Uterus (tissue), 3 donors: ENCODE measurements at regions not wholly inside any gene's neighbourhood (a gene's known extent, or its start where the extent isn't known, plus 50 kb on each side); places are given as distances from the start of the nearest gene placed in this dataset.

Experiments used
- DNase-seq, 2 donors: peaks; one replicate each; pipeline ENCODE4 v3.0.0-alpha.2; 2019 to 2020
- H3K27ac ChIP-seq, 2 donors: fragments of 200-600 bp; sonication (generic); 1 replicate in 1 of 2; 2 replicates in 1 of 2; pipeline ENCODE4 v1.5.1; 2016 to 2018
- H3K27me3 ChIP-seq, 2 donors: fragments of 200-600 bp; sonication (generic); one replicate each; pipeline ENCODE4 v1.5.1; 2018 to 2019; ENCODE audit warnings: control low read depth in 1 of 2
- H3K36me3 ChIP-seq, 2 donors: fragments of 200-600 bp; sonication (generic); one replicate each; pipeline ENCODE4 v1.5.1; 2019; ENCODE audit warnings: control low read depth in 1 of 2
- H3K4me1 ChIP-seq, 2 donors: fragments of 200-600 bp; sonication (generic); one replicate each; pipeline ENCODE4 v1.5.1; 2018 to 2019; ENCODE audit warnings: control low read depth in 1 of 2
- H3K4me3 ChIP-seq, 2 donors: fragments of 200-600 bp; sonication (generic); 1 replicate in 1 of 2; 2 replicates in 1 of 2; pipeline ENCODE4 v1.5.1; 2018 to 2019; ENCODE audit warnings: mild to moderate bottlenecking in 1 of 2
- H3K9me3 ChIP-seq, 2 donors: fragments of 200-600 bp; sonication (generic); one replicate each; pipeline ENCODE4 v1.5.1; 2019; ENCODE audit warnings: control low read depth in 1 of 2
- POLR2A ChIP-seq, 2 donors: fragments of 450-650 bp; IDR thresholded peaks; one replicate each; pipeline ENCODE4 v1.6.1; 2016; ENCODE audit warnings: antibody characterized with exemption in 2 of 2, mild to moderate bottlenecking in 1 of 2, moderate library complexity in 1 of 2
- intact Hi-C: fragments of 100-400 bp; cut with DNase I; formaldehyde crosslinking; loops from one replicate; pipeline ENCODE4 v1.15.1; 2023; ENCODE audit warnings: low total_unique reads
- TF ChIP-seq, protein P1 (sequence below), 4 experiments: fragments of 200-600 bp in 2 of 4; fragments of 450-650 bp in 2 of 4; sonication (generic) in 2 of 4; IDR thresholded peaks; one replicate each; pipeline ENCODE4 v1.5.1; 2016 to 2019; ENCODE audit warnings: antibody characterized with exemption in 4 of 4, mild to moderate bottlenecking in 2 of 4, moderate library complexity in 1 of 4
- donor health status: DM: yes; HTN: yes; CAD: no.

- Histone ChIP-seq H3K27me3 (no peaks in the 10 kb centered on the region), H3K36me3 (no peaks in the 10 kb centered on the region), H3K27ac (no peak overlapping the region), H3K9me3 (no peaks in the 10 kb centered on the region), H3K4me3 (no peak overlapping the region), H3K4me1 (no peaks in the 10 kb centered on the region)
- intact Hi-C loops, result no loop called here
- DNase-seq, result no peak
- TF ChIP-seq, protein P1, sequence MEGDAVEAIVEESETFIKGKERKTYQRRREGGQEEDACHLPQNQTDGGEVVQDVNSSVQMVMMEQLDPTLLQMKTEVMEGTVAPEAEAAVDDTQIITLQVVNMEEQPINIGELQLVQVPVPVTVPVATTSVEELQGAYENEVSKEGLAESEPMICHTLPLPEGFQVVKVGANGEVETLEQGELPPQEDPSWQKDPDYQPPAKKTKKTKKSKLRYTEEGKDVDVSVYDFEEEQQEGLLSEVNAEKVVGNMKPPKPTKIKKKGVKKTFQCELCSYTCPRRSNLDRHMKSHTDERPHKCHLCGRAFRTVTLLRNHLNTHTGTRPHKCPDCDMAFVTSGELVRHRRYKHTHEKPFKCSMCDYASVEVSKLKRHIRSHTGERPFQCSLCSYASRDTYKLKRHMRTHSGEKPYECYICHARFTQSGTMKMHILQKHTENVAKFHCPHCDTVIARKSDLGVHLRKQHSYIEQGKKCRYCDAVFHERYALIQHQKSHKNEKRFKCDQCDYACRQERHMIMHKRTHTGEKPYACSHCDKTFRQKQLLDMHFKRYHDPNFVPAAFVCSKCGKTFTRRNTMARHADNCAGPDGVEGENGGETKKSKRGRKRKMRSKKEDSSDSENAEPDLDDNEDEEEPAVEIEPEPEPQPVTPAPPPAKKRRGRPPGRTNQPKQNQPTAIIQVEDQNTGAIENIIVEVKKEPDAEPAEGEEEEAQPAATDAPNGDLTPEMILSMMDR (IDR thresholded peaks at IDR 0.05), result no peak
- no peak for TF ChIP-seq POLR2A (IDR thresholded peaks at IDR 0.05)
Measured at GRCh38 chr4:55753856-55754255, 65.7 kb upstream of the EXOC1L start.

DNA sequence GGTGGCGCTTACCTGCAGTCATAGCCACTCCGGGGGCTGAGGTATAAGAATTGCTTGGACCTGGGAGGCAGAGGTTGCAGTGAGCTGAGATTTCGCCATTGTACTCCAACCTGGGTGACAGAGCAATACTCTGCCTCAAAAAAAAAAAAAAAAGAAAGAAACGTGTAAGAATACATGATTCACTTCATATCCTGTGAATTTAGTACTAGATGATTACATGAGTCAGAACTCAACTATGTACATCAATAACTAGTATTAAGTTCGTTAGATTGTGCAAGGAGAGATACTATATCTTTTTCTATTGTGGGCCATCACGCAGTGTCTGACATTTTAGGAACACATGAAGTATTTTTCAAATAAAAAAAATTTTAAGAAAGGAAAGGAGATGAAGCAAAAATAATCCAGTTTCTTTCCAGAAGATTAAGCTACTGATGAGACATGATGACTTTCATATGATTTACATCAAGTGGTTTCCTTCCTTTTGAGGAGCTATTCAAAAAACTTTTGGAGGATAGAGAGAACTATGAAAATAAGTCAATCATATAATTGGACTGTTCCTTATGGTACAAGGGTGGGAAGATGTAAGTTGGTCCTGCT, 64.7 kb upstream of the EXOC1L start:
- TF ChIP-seq, protein P1 (IDR thresholded peaks at IDR 0.05), result no peak
- no peak for TF ChIP-seq POLR2A (IDR thresholded peaks at IDR 0.05)
- Histone ChIP-seq H3K4me3 (no peak overlapping the region), H3K27ac (no peak overlapping the region), H3K27me3 (no peaks in the 10 kb centered on the region), H3K9me3 (no peaks in the 10 kb centered on the region), H3K36me3 (no peaks in the 10 kb centered on the region), H3K4me1 (no peaks in the 10 kb centered on the region)
- DNase-seq, result no peak
- intact Hi-C loops, result no loop called here

DNA sequence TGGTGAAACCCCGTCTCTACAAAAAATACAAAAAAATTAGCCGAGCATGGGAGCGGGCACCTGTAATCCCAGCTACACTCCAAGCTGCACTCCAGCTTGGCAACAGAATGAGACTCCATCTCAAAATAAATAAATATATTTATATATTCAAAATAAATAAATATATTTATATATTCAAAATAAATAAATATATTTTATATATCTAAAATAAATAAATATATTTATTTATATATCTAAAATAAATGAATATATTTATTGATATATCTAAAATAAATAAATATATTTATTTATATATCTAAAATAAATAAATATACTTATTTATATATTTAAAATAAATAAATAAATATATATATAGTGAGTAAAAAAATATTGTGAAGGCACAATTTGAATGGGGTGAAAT, 63.4 kb upstream of the EXOC1L start:
- no peaks in the 10 kb centered on the region for H3K9me3 ChIP-seq
- no peaks in the 10 kb centered on the region for H3K36me3 ChIP-seq
- no peaks in the 10 kb centered on the region for H3K27me3 ChIP-seq
- DNase-seq, result no peak
- intact Hi-C loops, result no loop called here
- no peak overlapping the region for H3K27ac ChIP-seq
- H3K4me3 ChIP-seq, result no peak overlapping the region
- TF ChIP-seq, protein P1 (IDR thresholded peaks at IDR 0.05), result no peak
- no peak for TF ChIP-seq POLR2A (IDR thresholded peaks at IDR 0.05)
- no peaks in the 10 kb centered on the region for H3K4me1 ChIP-seq

- no peaks in the 10 kb centered on the region for H3K9me3 ChIP-seq
- H3K27me3 ChIP-seq, result no peaks in the 10 kb centered on the region
- intact Hi-C loops, result no loop called here
- no peak for DNase-seq
- TF ChIP-seq POLR2A (IDR thresholded peaks at IDR 0.05), result no peak
- TF ChIP-seq, protein P1 (IDR thresholded peaks at IDR 0.05), result no peak
- no peaks in the 10 kb centered on the region for H3K4me1 ChIP-seq
- H3K27ac ChIP-seq, result no peak overlapping the region
- no peak overlapping the region for H3K4me3 ChIP-seq
- H3K36me3 ChIP-seq, result no peaks in the 10 kb centered on the region
Measured at GRCh38 chr4:55757356-55757952, 62.1 kb upstream of the EXOC1L start.

GRCh38 chr4:55758066-55758465, 61.5 kb upstream of the EXOC1L start:
- Histone ChIP-seq H3K36me3 (no peaks in the 10 kb centered on the region), H3K4me1 (no peaks in the 10 kb centered on the region), H3K9me3 (no peaks in the 10 kb centered on the region), H3K4me3 (no peak overlapping the region), H3K27me3 (no peaks in the 10 kb centered on the region), H3K27ac (no peak overlapping the region)
- TF ChIP-seq, protein P1 (IDR thresholded peaks at IDR 0.05), result no peak
- no peak for TF ChIP-seq POLR2A (IDR thresholded peaks at IDR 0.05)
- DNase-seq, result no peak
- intact Hi-C loops, result no loop called here
